H1 (cell line): ENCODE measurements at regions not wholly inside any gene's neighbourhood (a gene's known extent, or its start where the extent isn't known, plus 50 kb on each side); places are given as distances from the start of the nearest gene placed in this dataset.

Experiments used
- CTCF ChIA-PET: fragments of 300-600 bp; sonication (Branson Sonifier 250); formaldehyde crosslinking; loops from one replicate; lab custom pipeline; 2021; ENCODE audit not compliant: partially characterized antibody; lab: Charles Lee
- POLR2A ChIA-PET: fragments of 300-600 bp; sonication (Branson Sonifier 250); formaldehyde crosslinking; loops from one replicate; lab custom pipeline; 2021; ENCODE audit warnings: inconsistent platforms; ENCODE audit not compliant: partially characterized antibody; lab: Charles Lee
- DNase-seq, 2 experiments: peaks; one replicate each; pipeline versions ENCODE4 v3.0.0 to v3.0.0-alpha.2; 2010 to 2022; ENCODE audit warnings: low spot score in 2 of 2, low read depth in 1 of 2, mixed read lengths in 1 of 2
- FAIRE-seq: peaks from 2 replicates; lab custom pipeline; 2011; peaks lifted over from hg19 to GRCh38; lab: Jason Lieb, UNC
- H2AFZ ChIP-seq: 2 replicates; pipeline ENCODE4 v1.8.1; 2012; ENCODE audit warnings: low read length, inconsistent platforms
- H2AK5ac ChIP-seq: 2 replicates; pipeline ENCODE4 v1.6.1; 2013; ENCODE audit warnings: low read depth, low read length
- H2BK120ac ChIP-seq: replicated peaks from 2 replicates; pipeline ENCODE3; 2013; ENCODE audit warnings: low read depth, low read length, inconsistent platforms
- H2BK12ac ChIP-seq: 2 replicates; pipeline ENCODE4 v1.6.1; 2013; ENCODE audit warnings: low read depth, low read length
- H2BK15ac ChIP-seq: 2 replicates; pipeline ENCODE4 v1.6.1; 2013; ENCODE audit warnings: low read length
- H2BK20ac ChIP-seq: 2 replicates; pipeline ENCODE4 v1.6.1; 2013; ENCODE audit warnings: low read length
- H2BK5ac ChIP-seq: 2 replicates; pipeline ENCODE4 v1.6.1; 2013; ENCODE audit warnings: low read depth, low read length
- H3K14ac ChIP-seq: 2 replicates; pipeline ENCODE4 v1.6.1; 2013; ENCODE audit warnings: inconsistent platforms; ENCODE audit not compliant: insufficient read length
- H3K18ac ChIP-seq: 2 replicates; pipeline ENCODE4 v1.6.1; 2013; ENCODE audit warnings: low read length; ENCODE audit errors: extremely low read depth
- H3K23ac ChIP-seq: 2 replicates; pipeline ENCODE4 v1.6.1; 2013; ENCODE audit warnings: inconsistent platforms; ENCODE audit not compliant: insufficient read length
- H3K23me2 ChIP-seq: 2 replicates; pipeline ENCODE4 v1.6.1; 2013; ENCODE audit warnings: low read depth, low read length
- H3K27ac ChIP-seq: 2 replicates; pipeline ENCODE4 v1.6.1; 2011; ENCODE audit warnings: low read depth, low read length, inconsistent platforms
- H3K27me3 ChIP-seq, 4 experiments: replicated peaks in 1 of 4; 1 replicate in 1 of 4; 2 replicates in 3 of 4; pipeline versions ENCODE4 v1.6.1 to v1.8.1; 2011 to 2013; ENCODE audit warnings: low read length in 3 of 4, mild to moderate bottlenecking in 3 of 4, inconsistent platforms in 2 of 4, mixed read lengths in 2 of 4, moderate library complexity in 1 of 4; ENCODE audit not compliant: control insufficient read depth in 3 of 4, insufficient read depth in 3 of 4; ENCODE audit errors: extremely low read depth in 1 of 4
- H3K36me3 ChIP-seq, 4 experiments: 2 replicates each; pipeline versions ENCODE4 v1.6.1 to v1.8.1; 2011 to 2013; ENCODE audit warnings: mild to moderate bottlenecking in 4 of 4, low read length in 3 of 4, moderate library complexity in 2 of 4, control low read depth in 1 of 4, inconsistent platforms in 1 of 4; ENCODE audit not compliant: insufficient read depth in 4 of 4, control insufficient read depth in 2 of 4
- H3K4ac ChIP-seq: replicated peaks from 2 replicates; pipeline ENCODE3; 2013; ENCODE audit warnings: low read length, low read depth, mixed read lengths, inconsistent platforms; ENCODE audit not compliant: insufficient read length
- H3K4me1 ChIP-seq, 4 experiments: replicated peaks in 1 of 4; 1 replicate in 1 of 4; 2 replicates in 3 of 4; pipeline versions ENCODE4 v1.6.1 to v1.8.1; 2011 to 2013; ENCODE audit warnings: low read length in 3 of 4, inconsistent platforms in 2 of 4, mixed read lengths in 1 of 4; ENCODE audit not compliant: insufficient read depth in 4 of 4, control insufficient read depth in 3 of 4
- H3K4me2 ChIP-seq, 2 experiments: 2 replicates each; pipeline versions ENCODE4 v1.6.1 to v1.8.1; 2011 to 2013; ENCODE audit warnings: low read depth in 2 of 2, low read length in 2 of 2, control low read depth in 1 of 2, inconsistent platforms in 1 of 2, mild to moderate bottlenecking in 1 of 2; ENCODE audit not compliant: insufficient read depth in 1 of 2
- H3K4me3 ChIP-seq, 4 experiments: fragments of 200-600, 300-600 bp in 1 of 4; sonication (generic), shearing (Covaris generic), sonication (Bioruptor Twin) in 1 of 4; 2 replicates each; pipeline versions ENCODE4 v1.5.1 to v1.8.1; 2011 to 2016; ENCODE audit warnings: low read length in 4 of 4, low read depth in 3 of 4, control low read depth in 2 of 4, inconsistent platforms in 2 of 4, mild to moderate bottlenecking in 2 of 4, mixed read lengths in 1 of 4, moderate library complexity in 1 of 4; ENCODE audit not compliant: insufficient read depth in 2 of 4; ENCODE audit errors: extremely low read depth in 1 of 4
- H3K56ac ChIP-seq: replicated peaks from 2 replicates; pipeline ENCODE3; 2013; ENCODE audit warnings: low read depth, mild to moderate bottlenecking, mixed read lengths, low read length, inconsistent platforms; ENCODE audit not compliant: insufficient read length
- H3K79me1 ChIP-seq: 2 replicates; pipeline ENCODE4 v1.6.1; 2013; ENCODE audit warnings: low read depth, low read length, control low read depth
- H3K79me2 ChIP-seq, 2 experiments: 2 replicates each; pipeline versions ENCODE4 v1.6.1 to v1.8.1; 2012 to 2013; ENCODE audit warnings: low read length in 2 of 2, mild to moderate bottlenecking in 2 of 2, inconsistent platforms in 1 of 2; ENCODE audit not compliant: insufficient read depth in 2 of 2, control insufficient read depth in 1 of 2
- H3K9ac ChIP-seq, 4 experiments: replicated peaks in 1 of 4; 1 replicate in 1 of 4; 2 replicates in 3 of 4; pipeline versions ENCODE4 v1.6.1 to v1.8.1; 2011 to 2013; ENCODE audit warnings: low read depth in 3 of 4, low read length in 3 of 4, control low read depth in 2 of 4, mild to moderate bottlenecking in 2 of 4, moderate library complexity in 2 of 4, inconsistent platforms in 1 of 4; ENCODE audit errors: extremely low read depth in 1 of 4
- H3K9me3 ChIP-seq, 2 experiments: 2 replicates each; pipeline versions ENCODE4 v1.6.1 to v1.8.1; 2012 to 2013; ENCODE audit warnings: mild to moderate bottlenecking in 2 of 2, moderate library complexity in 2 of 2, control low read depth in 1 of 2, inconsistent platforms in 1 of 2, low read depth in 1 of 2, low read length in 1 of 2, mixed read lengths in 1 of 2; ENCODE audit not compliant: insufficient read depth in 2 of 2
- H4K20me1 ChIP-seq, 2 experiments: replicated peaks in 1 of 2; 2 replicates each; pipeline versions ENCODE3 to v1.8.1; 2011 to 2013; ENCODE audit warnings: inconsistent platforms in 2 of 2, low read length in 2 of 2, mild to moderate bottlenecking in 1 of 2; ENCODE audit not compliant: insufficient read depth in 2 of 2, control insufficient read depth in 1 of 2
- H4K5ac ChIP-seq: 2 replicates; pipeline ENCODE4 v1.6.1; 2013; ENCODE audit warnings: low read length, low read depth, mixed read lengths, inconsistent platforms; ENCODE audit not compliant: insufficient read length
- H4K8ac ChIP-seq: 2 replicates; pipeline ENCODE4 v1.8.0; 2013; ENCODE audit warnings: mild to moderate bottlenecking, moderate library complexity, low read length, inconsistent platforms; ENCODE audit not compliant: insufficient read depth; ENCODE audit errors: extremely low read depth
- H4K91ac ChIP-seq: replicated peaks from 2 replicates; pipeline ENCODE3; 2013; ENCODE audit warnings: low read length, mixed read lengths, inconsistent platforms; ENCODE audit not compliant: insufficient read length
- CEBPB ChIP-seq: IDR thresholded peaks from 2 replicates; pipeline ENCODE4 v1.6.1; 2012; ENCODE audit warnings: low read depth, low read length
- CHD1 ChIP-seq: IDR thresholded peaks from 2 replicates; pipeline ENCODE4 v1.6.1; 2012; ENCODE audit warnings: low read depth, low read length, improper control_type of control experiment
- FOSL1 ChIP-seq: IDR thresholded peaks from 2 replicates; pipeline ENCODE4 v1.6.1; 2011; ENCODE audit warnings: mild to moderate bottlenecking, low read depth, low read length, moderate library complexity; ENCODE audit not compliant: insufficient read depth
- HDAC6 ChIP-seq: IDR thresholded peaks from one replicate; pipeline ENCODE4 v1.7.1; 2012; ENCODE audit warnings: low read depth, mild to moderate bottlenecking, inconsistent platforms, low read length, moderate library complexity
- NANOG ChIP-seq: IDR thresholded peaks from 2 replicates; pipeline ENCODE4 v1.6.1; 2011; ENCODE audit warnings: low read length, low read depth, mild to moderate bottlenecking, inconsistent platforms; ENCODE audit not compliant: insufficient read depth, poor library complexity, severe bottlenecking
- NRF1 ChIP-seq: IDR thresholded peaks from 2 replicates; pipeline ENCODE4 v1.6.1; 2011; ENCODE audit warnings: mild to moderate bottlenecking, low read depth, low read length, improper control_type of control experiment
- POLR2A ChIP-seq, 2 experiments: IDR thresholded peaks; 1 replicate in 1 of 2; 2 replicates in 1 of 2; pipeline ENCODE4 v1.6.1; 2011; ENCODE audit warnings: low read depth in 2 of 2, low read length in 2 of 2, mild to moderate bottlenecking in 2 of 2; ENCODE audit errors: control extremely low read depth in 1 of 2
- SIN3A ChIP-seq, 2 experiments: IDR thresholded peaks in 1 of 2; conservative IDR thresholded peaks in 1 of 2; 2 replicates each; pipeline ENCODE4 v1.6.1; 2011 to 2012; ENCODE audit warnings: low read length in 2 of 2, improper control_type of control experiment in 1 of 2, low read depth in 1 of 2, mild to moderate bottlenecking in 1 of 2
- SRF ChIP-seq: IDR thresholded peaks from 2 replicates; pipeline ENCODE4 v1.6.1; 2011; ENCODE audit warnings: mild to moderate bottlenecking, low read depth, low read length, moderate library complexity
- YY1 ChIP-seq: IDR thresholded peaks from 2 replicates; pipeline ENCODE4 v1.6.1; 2011; ENCODE audit warnings: low read depth, mild to moderate bottlenecking, low read length
- ZNF274 ChIP-seq: IDR thresholded peaks from 2 replicates; pipeline ENCODE4 v1.7.0; 2012; ENCODE audit warnings: low read length, borderline replicate concordance; ENCODE audit errors: extremely low read depth
- WGBS, 2 experiments: shearing (Covaris generic) in 1 of 2; methylation state at CpG; one replicate each; pipeline versions ENCODE4 v1.1.6 to v1.1.7; 2013 to 2015; ENCODE audit warnings: low lambda C conversion rate in 2 of 2, mixed read lengths in 2 of 2, inconsistent platforms in 1 of 2, low coverage in 1 of 2, missing lambda C conversion rate in 1 of 2; ENCODE audit not compliant: insufficient replicate concordance in 2 of 2, insufficient coverage in 1 of 2, insufficient read length in 1 of 2; ENCODE audit errors: extremely low coverage in 1 of 2, missing lambda C conversion rate in 1 of 2; 5-methylcytosine and 5-hydroxymethylcytosine counted together
- TF ChIP-seq, protein P1 (sequence below): IDR thresholded peaks from 2 replicates; pipeline ENCODE4 v1.6.1; 2012; ENCODE audit warnings: inconsistent platforms
- TF ChIP-seq, protein P2 (sequence below): IDR thresholded peaks from 2 replicates; pipeline ENCODE4 v1.6.1; 2011; ENCODE audit warnings: low read depth, mild to moderate bottlenecking, low read length; ENCODE audit not compliant: insufficient read depth

GRCh38 chr9:1612886-1613285, 402.3 kb upstream of the SMARCA2 start:
- H3K27ac ChIP-seq: no peak overlapping the region
- no peak overlapping the region for H3K56ac ChIP-seq
- H3K23me2 ChIP-seq: no peaks in the 10 kb centered on the region
- no peak overlapping the region for H2BK5ac ChIP-seq
- POLR2A ChIA-PET: no interaction called here
- H4K20me1 ChIP-seq: no peaks in the 10 kb centered on the region
- H4K91ac ChIP-seq: no peak overlapping the region
- no peak overlapping the region for H3K4ac ChIP-seq
- DNase-seq (no peak), FAIRE-seq (no peak)
- no peaks in the 10 kb centered on the region; a peak in 1 of 8 replicates for H3K36me3 ChIP-seq
- H3K4me3 ChIP-seq: no peak overlapping the region
- no peaks in the 10 kb centered on the region for H3K27me3 ChIP-seq
- no peak overlapping the region for H4K8ac ChIP-seq
- CTCF ChIA-PET: no interaction called here
- H3K4me1 ChIP-seq: no peaks in the 10 kb centered on the region
- H3K23ac ChIP-seq: no peak overlapping the region
- no peak overlapping the region for H2BK120ac ChIP-seq
- H3K4me2 ChIP-seq: no peak overlapping the region
- H3K9me3 ChIP-seq: peaks cover 65 to 69% of the 10 kb centered on the region in 2 experiments
- H2BK12ac ChIP-seq: no peak overlapping the region
- no peak overlapping the region for H3K18ac ChIP-seq
- no peaks in the 10 kb centered on the region for H3K79me2 ChIP-seq
- no peak overlapping the region for H3K9ac ChIP-seq
- H2AK5ac ChIP-seq: no peak overlapping the region
- H3K14ac ChIP-seq: no peak overlapping the region
- H4K5ac ChIP-seq: no peak overlapping the region
- H3K79me1 ChIP-seq: no peaks in the 10 kb centered on the region
- no peak overlapping the region for H2BK20ac ChIP-seq
- H2AFZ ChIP-seq: no peak overlapping the region
- no peak overlapping the region for H2BK15ac ChIP-seq
- 64% methylated on average over 2 of the region's 2 CpGs; no CpG with 5 or more reads in 1 of the 2 experiments for WGBS, 2 experiments
- no peak for TF ChIP-seq HDAC6
- no peak for TF ChIP-seq FOSL1
- TF ChIP-seq POLR2A (IDR thresholded peaks at IDR 0.05; ENCODE audit: control extremely low read depth in 1 of 2, low read depth in 2 of 2, low read length in 2 of 2): no peak
- no peak for TF ChIP-seq ZNF274
- TF ChIP-seq NRF1: no peak
- no peak for TF ChIP-seq SIN3A (conservative IDR thresholded peaks at IDR 0.05 in 1 of 2, IDR thresholded peaks at IDR 0.05 in 1 of 2; ENCODE audit: low read depth in 1 of 2, low read length in 2 of 2)
- TF ChIP-seq CHD1: no peak
- no peak for TF ChIP-seq NANOG
- TF ChIP-seq, protein P1, sequence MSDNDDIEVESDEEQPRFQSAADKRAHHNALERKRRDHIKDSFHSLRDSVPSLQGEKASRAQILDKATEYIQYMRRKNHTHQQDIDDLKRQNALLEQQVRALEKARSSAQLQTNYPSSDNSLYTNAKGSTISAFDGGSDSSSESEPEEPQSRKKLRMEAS: no peak
- TF ChIP-seq, protein P2, sequence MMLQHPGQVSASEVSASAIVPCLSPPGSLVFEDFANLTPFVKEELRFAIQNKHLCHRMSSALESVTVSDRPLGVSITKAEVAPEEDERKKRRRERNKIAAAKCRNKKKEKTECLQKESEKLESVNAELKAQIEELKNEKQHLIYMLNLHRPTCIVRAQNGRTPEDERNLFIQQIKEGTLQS: no peak
- no peak for TF ChIP-seq CEBPB
- no peak for TF ChIP-seq SRF
- no peak for TF ChIP-seq YY1
